ENCODE measurements at regions not wholly inside any gene's neighbourhood (a gene's known extent, or its start where the extent isn't known, plus 50 kb on each side); places are given as distances from the start of the nearest gene placed in this dataset.

DNA sequence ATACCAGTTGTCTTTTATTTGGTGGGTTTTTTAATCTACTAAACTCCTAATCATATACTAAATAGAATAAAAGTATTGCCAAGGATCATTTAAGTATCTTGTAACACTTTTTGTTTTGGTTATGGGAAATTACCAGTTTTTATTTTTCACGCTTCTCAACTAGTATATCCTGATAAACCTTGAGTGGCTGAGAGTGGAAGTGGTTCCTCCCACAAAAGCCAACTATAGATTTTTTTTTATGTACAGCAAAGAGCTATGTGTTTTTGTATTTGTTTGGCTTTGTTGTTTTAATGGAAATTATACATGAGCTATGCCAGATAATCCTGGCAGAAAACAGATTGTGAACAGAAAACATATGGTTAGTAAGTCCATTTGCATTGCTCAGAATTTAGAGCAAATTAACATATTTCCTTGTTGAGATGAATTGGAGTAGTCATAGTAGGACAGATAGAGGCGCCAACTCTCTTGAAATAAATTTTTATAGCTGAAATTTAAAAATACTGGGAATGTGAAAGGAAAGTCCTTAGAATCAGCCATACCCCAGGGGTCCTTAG lies 60.9 kb upstream of the PSMA6 start:
- DNase-seq (no peak), ATAC-seq (no peak)
- TF ChIP-seq, protein P1, sequence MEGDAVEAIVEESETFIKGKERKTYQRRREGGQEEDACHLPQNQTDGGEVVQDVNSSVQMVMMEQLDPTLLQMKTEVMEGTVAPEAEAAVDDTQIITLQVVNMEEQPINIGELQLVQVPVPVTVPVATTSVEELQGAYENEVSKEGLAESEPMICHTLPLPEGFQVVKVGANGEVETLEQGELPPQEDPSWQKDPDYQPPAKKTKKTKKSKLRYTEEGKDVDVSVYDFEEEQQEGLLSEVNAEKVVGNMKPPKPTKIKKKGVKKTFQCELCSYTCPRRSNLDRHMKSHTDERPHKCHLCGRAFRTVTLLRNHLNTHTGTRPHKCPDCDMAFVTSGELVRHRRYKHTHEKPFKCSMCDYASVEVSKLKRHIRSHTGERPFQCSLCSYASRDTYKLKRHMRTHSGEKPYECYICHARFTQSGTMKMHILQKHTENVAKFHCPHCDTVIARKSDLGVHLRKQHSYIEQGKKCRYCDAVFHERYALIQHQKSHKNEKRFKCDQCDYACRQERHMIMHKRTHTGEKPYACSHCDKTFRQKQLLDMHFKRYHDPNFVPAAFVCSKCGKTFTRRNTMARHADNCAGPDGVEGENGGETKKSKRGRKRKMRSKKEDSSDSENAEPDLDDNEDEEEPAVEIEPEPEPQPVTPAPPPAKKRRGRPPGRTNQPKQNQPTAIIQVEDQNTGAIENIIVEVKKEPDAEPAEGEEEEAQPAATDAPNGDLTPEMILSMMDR (IDR thresholded peaks at IDR 0.05), result no peak
- H3K4me3 ChIP-seq, result no peak overlapping the region
- H3K27ac ChIP-seq, result no peak overlapping the region
- no peaks in the 10 kb centered on the region for H3K27me3 ChIP-seq (ENCODE audit: low read depth)
- no peaks in the 10 kb centered on the region for H3K9me3 ChIP-seq
- intact Hi-C loops (cut with DNase I), result no loop called here
- no peaks in the 10 kb centered on the region for H3K36me3 ChIP-seq
- peaks cover 27% of the 10 kb centered on the region for H3K4me1 ChIP-seq

DNA sequence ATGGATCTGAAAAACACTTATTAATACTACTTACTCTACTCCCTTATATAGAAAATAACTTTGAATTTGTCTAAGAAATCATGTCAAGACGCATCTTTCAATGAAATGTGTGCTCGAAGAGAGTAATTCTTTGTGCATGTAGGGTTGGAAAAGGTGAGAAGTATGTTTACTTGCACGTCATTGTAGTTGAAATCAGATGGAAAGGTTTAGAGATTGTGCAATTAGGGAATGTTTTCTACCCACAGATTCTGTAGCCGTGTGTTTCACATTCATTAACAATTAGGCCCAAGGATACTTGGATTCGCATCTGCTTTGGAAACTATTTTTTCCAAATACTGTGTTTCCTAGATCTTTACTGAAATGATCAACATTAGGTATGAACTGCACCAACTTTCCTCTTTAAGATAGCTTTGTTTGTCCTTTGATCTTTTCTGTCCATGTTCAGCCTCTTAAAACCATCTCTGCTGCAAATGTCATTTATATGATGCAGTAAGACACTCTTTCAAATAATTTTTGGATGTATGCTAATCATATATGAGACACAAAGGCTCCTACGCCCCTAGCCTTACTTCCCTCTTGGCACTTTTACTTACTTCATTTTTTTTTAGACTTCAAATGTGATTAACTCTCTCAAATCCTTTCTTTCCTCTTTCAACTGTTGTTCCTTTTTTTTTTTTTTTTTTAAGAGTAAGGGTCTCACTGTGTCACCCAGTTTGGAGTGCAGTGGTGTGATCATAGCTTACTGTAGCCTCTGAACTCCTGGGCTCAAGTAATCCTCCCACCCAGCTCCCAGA lies 58.0 kb upstream of the PSMA6 start:
- Histone ChIP-seq H3K27ac (no peak overlapping the region), H3K4me3 (no peak overlapping the region), H3K36me3 (no peaks in the 10 kb centered on the region), H3K4me1 (peaks cover 27% of the 10 kb centered on the region), H3K27me3 (ENCODE audit: low read depth) (no peaks in the 10 kb centered on the region), H3K9me3 (no peaks in the 10 kb centered on the region)
- DNase-seq (no peak), ATAC-seq (peak in 1 of 2 donors; percentile 75)
- TF ChIP-seq, protein P1 (IDR thresholded peaks at IDR 0.05), result no peak
- intact Hi-C loops (cut with DNase I), result no loop called here

DNA sequence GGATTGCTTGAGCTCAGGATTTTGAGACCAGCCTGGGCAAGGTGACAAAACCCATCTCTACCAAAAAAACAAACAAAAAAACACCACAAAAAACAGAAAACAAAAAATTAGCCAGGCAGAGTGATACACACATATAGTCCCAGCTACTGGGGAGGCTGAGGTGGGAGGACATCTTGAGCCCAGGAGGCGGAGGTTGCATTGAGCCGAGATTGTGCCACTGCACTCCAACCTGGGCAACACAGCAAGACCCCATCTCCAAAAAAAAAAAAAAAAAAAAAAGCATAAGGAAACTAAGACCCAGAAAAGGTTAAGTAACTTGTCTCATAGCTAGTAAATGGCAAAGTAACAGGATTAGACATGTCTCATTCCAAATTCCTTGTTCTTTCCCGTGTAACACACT lies 56.3 kb upstream of the PSMA6 start:
- no peaks in the 10 kb centered on the region for H3K9me3 ChIP-seq
- DNase-seq, result no peak
- peaks cover 21% of the 10 kb centered on the region for H3K4me1 ChIP-seq
- intact Hi-C loops (cut with DNase I), result no loop called here
- no peak overlapping the region for H3K4me3 ChIP-seq
- no peak for ATAC-seq
- no peaks in the 10 kb centered on the region for H3K36me3 ChIP-seq
- no peak overlapping the region for H3K27ac ChIP-seq
- H3K27me3 ChIP-seq (ENCODE audit: low read depth), result no peaks in the 10 kb centered on the region
- TF ChIP-seq, protein P1 (IDR thresholded peaks at IDR 0.05), result no peak

DNA sequence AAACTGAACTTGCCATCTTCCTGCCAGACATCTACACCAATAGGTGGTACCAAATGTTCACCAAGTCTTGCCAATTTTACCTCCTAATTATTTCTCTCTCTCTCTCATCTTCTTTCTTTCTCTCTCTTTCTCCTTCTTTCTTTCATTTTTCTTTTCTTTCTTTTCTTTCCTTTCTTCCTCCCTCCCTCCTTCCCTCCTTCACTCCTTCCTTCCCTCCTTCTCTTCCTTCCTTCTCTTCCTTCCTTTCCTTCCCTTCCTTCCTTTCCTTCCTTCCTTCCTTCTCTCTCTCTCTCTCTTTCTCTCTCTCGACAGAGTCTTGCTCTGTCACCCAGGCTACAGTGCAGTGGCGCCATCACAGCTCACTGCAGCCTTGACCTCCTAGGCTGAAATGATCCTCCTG lies 55.4 kb upstream of the PSMA6 start:
- DNase-seq (no peak), ATAC-seq (no peak)
- Histone ChIP-seq H3K27me3 (ENCODE audit: low read depth) (no peaks in the 10 kb centered on the region), H3K9me3 (no peaks in the 10 kb centered on the region), H3K27ac (no peak overlapping the region), H3K36me3 (no peaks in the 10 kb centered on the region), H3K4me3 (no peak overlapping the region), H3K4me1 (peaks cover 21% of the 10 kb centered on the region)
- TF ChIP-seq, protein P1 (IDR thresholded peaks at IDR 0.05), result no peak
- intact Hi-C loops (cut with DNase I), result no loop called here

DNA sequence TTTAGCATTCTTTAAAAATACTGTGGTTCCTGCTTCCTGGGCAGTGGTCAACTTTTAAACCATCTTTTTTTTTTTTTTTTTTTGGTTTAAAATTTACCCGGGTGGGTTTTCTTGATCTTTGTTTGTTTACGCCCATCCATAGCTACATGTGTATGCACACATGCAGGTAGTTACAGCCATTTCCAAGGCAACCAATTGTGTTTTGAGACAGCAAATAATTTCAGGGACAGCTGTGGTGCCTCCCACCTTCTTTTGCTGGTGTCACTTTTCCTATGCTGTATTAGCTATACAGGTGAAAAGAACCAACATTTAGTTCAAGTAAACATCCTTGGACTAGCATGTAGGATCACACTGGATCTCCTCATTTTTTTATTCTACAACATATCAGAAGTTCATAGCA lies 52.0 kb upstream of the PSMA6 start:
- TF ChIP-seq, protein P1 (IDR thresholded peaks at IDR 0.05), result no peak
- H3K27ac ChIP-seq, result no peak overlapping the region
- no peaks in the 10 kb centered on the region for H3K9me3 ChIP-seq
- H3K4me1 ChIP-seq, result no peaks in the 10 kb centered on the region
- no peaks in the 10 kb centered on the region for H3K27me3 ChIP-seq (ENCODE audit: low read depth)
- intact Hi-C loops (cut with DNase I), result no loop called here
- ATAC-seq, result no peak
- no peak for DNase-seq
- H3K4me3 ChIP-seq, result no peak overlapping the region
- H3K36me3 ChIP-seq, result no peaks in the 10 kb centered on the region

Measured in lower lobe of right lung (tissue), 2 donors.